ENCODE measurements at regions not wholly inside any gene's neighbourhood (a gene's known extent, or its start where the extent isn't known, plus 50 kb on each side); places are given as distances from the start of the nearest gene placed in this dataset.

- DNase-seq, result no peak
Measured at GRCh38 chr4:28913466-28913865, 1806.7 kb upstream of the PCDH7 start.

GRCh38 chr4:28916585-28916984 is 1803.6 kb upstream of the PCDH7 start:
- no peak for DNase-seq

GRCh38 chr4:28918871-28919270 is 1801.3 kb upstream of the PCDH7 start:
- DNase-seq, result no peak

GRCh38 chr4:28921886-28922285 is 1798.3 kb upstream of the PCDH7 start:
- DNase-seq, result no peak

GRCh38 chr4:28926156-28926555 is 1794.0 kb upstream of the PCDH7 start:
- DNase-seq, result no peak

- DNase-seq, result no peak
Measured at GRCh38 chr4:28942631-28943030, 1777.5 kb upstream of the PCDH7 start.

GRCh38 chr4:28947374-28947773 is 1772.8 kb upstream of the PCDH7 start:
- DNase-seq, result no peak

- no peak for DNase-seq
Measured at GRCh38 chr4:28948501-28948900, 1771.7 kb upstream of the PCDH7 start.

GRCh38 chr4:28966982-28967381 is 1753.2 kb upstream of the PCDH7 start:
- DNase-seq, result no peak

- DNase-seq, result no peak
Measured at GRCh38 chr4:28973587-28974350, 1746.4 kb upstream of the PCDH7 start.

- no peak for DNase-seq
Measured at GRCh38 chr4:28976369-28976768, 1743.8 kb upstream of the PCDH7 start.

GRCh38 chr4:29002151-29002550 is 1718.0 kb upstream of the PCDH7 start:
- no peak for DNase-seq

GRCh38 chr4:29005838-29006237 is 1714.3 kb upstream of the PCDH7 start:
- DNase-seq, result no peak

- no peak for DNase-seq
Measured at GRCh38 chr4:29009908-29010307, 1710.3 kb upstream of the PCDH7 start.

GRCh38 chr4:29013341-29013740 is 1706.8 kb upstream of the PCDH7 start:
- no peak for DNase-seq

- DNase-seq, result no peak
Measured at GRCh38 chr4:29014555-29014954, 1705.6 kb upstream of the PCDH7 start.

- no peak for DNase-seq
Measured at GRCh38 chr4:29033703-29034102, 1686.5 kb upstream of the PCDH7 start.

- no peak for DNase-seq
Measured at GRCh38 chr4:29037501-29037900, 1682.7 kb upstream of the PCDH7 start.

- no peak for DNase-seq
Measured at GRCh38 chr4:29043411-29043810, 1676.8 kb upstream of the PCDH7 start.

- DNase-seq, result no peak
Measured at GRCh38 chr4:29046186-29046585, 1674.0 kb upstream of the PCDH7 start.

- DNase-seq, result no peak
Measured at GRCh38 chr4:29046781-29047180, 1673.4 kb upstream of the PCDH7 start.

GRCh38 chr4:29047341-29048041 is 1672.7 kb upstream of the PCDH7 start:
- no peak for DNase-seq

GRCh38 chr4:29051381-29051965 is 1668.7 kb upstream of the PCDH7 start:
- no peak for DNase-seq

- DNase-seq, result no peak
Measured at GRCh38 chr4:29052266-29052665, 1667.9 kb upstream of the PCDH7 start.
